ENCODE measurements at regions not wholly inside any gene's neighbourhood (a gene's known extent, or its start where the extent isn't known, plus 50 kb on each side); places are given as distances from the start of the nearest gene placed in this dataset.

DNA sequence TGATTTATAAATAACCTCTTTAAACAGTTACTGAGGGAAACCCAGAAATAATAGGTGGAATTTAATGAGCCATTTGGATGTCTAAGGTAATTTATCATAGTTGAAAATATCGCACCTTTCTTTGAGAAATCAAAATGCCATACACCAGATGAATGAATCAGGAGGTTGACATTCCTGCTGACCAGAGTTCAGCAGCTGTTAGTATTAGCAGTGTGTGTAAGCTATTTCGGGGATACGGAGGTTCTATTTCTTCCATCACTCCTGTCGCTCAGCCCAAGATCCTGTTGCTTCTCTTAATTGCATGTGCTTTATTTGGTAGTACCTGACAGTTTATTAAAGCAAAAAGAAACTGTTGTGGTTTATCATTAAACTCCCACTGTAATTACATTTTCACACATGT lies 67.1 kb downstream of the HDGFL1 start:
- no peak for TF ChIP-seq GATA3 (IDR thresholded peaks at IDR 0.05; ENCODE audit: low read depth, low read length)
- no peak for TF ChIP-seq GATA2 (IDR thresholded peaks at IDR 0.05; ENCODE audit: low read depth, low read length)
